IMR-90 (cell line): ENCODE measurements at regions not wholly inside any gene's neighbourhood (a gene's known extent, or its start where the extent isn't known, plus 50 kb on each side); places are given as distances from the start of the nearest gene placed in this dataset.

Source experiments
- CEBPB ChIP-seq: IDR thresholded peaks from 2 replicates; pipeline ENCODE4 v1.6.1; 2012; ENCODE audit warnings: low read depth, low read length, improper control_type of control experiment
- MXI1 ChIP-seq: IDR thresholded peaks from 2 replicates; pipeline ENCODE4 v1.6.1; 2012; ENCODE audit warnings: low read depth, mild to moderate bottlenecking, low read length, moderate library complexity, borderline replicate concordance
- POLR2A ChIP-seq: IDR thresholded peaks from 2 replicates; pipeline ENCODE4 v1.6.1; 2012; ENCODE audit warnings: mild to moderate bottlenecking, low read depth, low read length
- RAD21 ChIP-seq: IDR thresholded peaks from 2 replicates; pipeline ENCODE4 v1.6.1; 2012; ENCODE audit warnings: low read length, improper control_type of control experiment
- SMC3 ChIP-seq: fragments of 150-350 bp; IDR thresholded peaks from 2 replicates; pipeline ENCODE4 v1.6.1; 2016; ENCODE audit warnings: low read depth, mild to moderate bottlenecking, antibody characterized with exemption, low read length, moderate library complexity
- TF ChIP-seq, protein P1 (sequence below): conservative IDR thresholded peaks from 2 replicates; pipeline ENCODE4 v1.5.1; 2012; ENCODE audit warnings: mild to moderate bottlenecking, low read depth, low read length, improper control_type of control experiment

DNA sequence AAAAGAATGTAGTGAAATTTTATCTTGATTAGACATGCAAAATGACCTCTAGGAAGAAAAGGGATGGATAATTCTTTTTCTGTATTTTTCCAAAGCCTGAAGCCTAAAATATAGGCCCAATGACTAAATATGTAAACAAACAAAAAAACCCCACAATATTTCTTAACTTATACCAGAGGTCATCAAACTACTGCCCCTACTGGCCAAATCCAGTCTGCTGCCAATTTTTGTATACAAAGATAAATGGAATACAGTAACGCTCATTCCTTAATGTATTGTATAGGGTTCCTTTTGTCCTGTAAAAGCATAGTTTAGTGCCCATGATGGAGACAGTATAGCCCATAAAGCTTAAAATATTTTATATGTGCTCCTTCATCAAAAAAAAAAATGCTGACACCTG lies 145.7 kb upstream of the ALG10 start:
- TF ChIP-seq POLR2A (no peak), SMC3 (no peak), RAD21 (no peak), CEBPB (no peak), MXI1 (no peak)
- TF ChIP-seq, protein P1, sequence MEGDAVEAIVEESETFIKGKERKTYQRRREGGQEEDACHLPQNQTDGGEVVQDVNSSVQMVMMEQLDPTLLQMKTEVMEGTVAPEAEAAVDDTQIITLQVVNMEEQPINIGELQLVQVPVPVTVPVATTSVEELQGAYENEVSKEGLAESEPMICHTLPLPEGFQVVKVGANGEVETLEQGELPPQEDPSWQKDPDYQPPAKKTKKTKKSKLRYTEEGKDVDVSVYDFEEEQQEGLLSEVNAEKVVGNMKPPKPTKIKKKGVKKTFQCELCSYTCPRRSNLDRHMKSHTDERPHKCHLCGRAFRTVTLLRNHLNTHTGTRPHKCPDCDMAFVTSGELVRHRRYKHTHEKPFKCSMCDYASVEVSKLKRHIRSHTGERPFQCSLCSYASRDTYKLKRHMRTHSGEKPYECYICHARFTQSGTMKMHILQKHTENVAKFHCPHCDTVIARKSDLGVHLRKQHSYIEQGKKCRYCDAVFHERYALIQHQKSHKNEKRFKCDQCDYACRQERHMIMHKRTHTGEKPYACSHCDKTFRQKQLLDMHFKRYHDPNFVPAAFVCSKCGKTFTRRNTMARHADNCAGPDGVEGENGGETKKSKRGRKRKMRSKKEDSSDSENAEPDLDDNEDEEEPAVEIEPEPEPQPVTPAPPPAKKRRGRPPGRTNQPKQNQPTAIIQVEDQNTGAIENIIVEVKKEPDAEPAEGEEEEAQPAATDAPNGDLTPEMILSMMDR: no peak
